GM18498 (cell line): ENCODE measurements at regions not wholly inside any gene's neighbourhood (a gene's known extent, or its start where the extent isn't known, plus 50 kb on each side); places are given as distances from the start of the nearest gene placed in this dataset.
A peak's percentile ranks its signal among the peaks of the same experiment; 100 is the strongest.
"Not testable (repeated sequence)": the region's sequence is repeated elsewhere in the genome, so short reads cannot be mapped to it uniquely, and the experiment has no call there.

ENCODE experiments used
- ATAC-seq: cut with Tn5 transposase; IDR thresholded peaks from one replicate; pipeline ENCODE4 v1.9.1; 2021; ENCODE audit warnings: mild to moderate bottlenecking, moderate library complexity; ENCODE audit not compliant: unreplicated experiment

DNA sequence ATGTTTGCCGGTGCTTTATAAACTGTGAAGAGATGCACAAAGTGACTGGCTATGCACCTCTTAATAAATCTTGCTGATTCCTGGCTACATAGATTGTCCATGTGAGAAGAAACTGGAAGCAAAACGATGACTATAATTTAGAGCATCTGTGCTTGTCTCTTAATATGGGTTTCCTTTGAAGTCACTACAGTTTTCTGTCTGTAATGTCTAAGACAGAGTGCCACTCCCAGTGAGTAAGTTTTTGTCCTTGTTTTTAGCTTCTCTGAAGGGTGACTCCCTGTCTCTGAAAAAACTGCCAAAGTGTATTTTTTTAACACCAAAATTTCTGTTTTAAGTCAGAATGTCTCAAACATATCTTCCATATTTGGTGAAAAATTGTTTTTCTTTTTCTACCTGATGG is 175.1 kb downstream of the FASLG start:
- ATAC-seq, result no peak

DNA sequence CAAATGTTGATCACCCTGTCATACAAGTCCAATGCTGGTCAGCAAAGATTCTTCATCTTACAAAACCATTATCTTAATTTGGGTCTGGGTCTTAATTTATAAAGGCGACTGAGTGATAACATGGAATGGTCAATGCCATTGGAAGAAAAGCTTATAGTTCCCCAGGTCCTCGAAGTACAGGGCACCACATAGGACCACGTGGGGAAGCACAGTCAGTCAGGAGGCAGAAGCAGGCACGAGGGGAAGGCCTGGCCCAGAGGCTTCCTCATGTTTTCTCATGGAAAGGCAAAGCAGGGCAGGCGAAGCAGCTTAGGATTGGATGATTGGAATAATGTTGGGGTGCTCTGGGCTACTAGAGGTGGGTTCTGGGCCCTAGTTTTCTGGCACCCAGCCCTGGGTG is 175.7 kb downstream of the FASLG start:
- no peak for ATAC-seq

DNA sequence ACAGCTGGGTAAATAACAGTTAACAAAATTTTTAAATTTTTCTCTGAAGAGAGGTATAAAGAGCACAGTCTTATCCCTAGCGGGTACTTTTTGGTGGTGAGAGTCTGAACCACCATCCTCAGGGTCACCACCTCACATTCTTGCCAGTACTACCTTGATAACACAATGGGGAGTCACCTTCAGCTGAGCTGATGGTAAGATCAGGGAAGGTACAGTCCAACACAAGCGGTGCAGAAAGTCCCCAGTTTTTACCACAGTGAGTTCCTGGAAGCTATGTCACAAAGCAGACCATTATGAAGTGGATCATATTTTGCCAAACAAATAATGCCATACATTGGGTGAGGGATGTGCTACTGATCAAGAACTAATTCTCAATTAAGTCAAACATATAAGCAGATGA is 176.9 kb downstream of the FASLG start:
- ATAC-seq, result no peak

DNA sequence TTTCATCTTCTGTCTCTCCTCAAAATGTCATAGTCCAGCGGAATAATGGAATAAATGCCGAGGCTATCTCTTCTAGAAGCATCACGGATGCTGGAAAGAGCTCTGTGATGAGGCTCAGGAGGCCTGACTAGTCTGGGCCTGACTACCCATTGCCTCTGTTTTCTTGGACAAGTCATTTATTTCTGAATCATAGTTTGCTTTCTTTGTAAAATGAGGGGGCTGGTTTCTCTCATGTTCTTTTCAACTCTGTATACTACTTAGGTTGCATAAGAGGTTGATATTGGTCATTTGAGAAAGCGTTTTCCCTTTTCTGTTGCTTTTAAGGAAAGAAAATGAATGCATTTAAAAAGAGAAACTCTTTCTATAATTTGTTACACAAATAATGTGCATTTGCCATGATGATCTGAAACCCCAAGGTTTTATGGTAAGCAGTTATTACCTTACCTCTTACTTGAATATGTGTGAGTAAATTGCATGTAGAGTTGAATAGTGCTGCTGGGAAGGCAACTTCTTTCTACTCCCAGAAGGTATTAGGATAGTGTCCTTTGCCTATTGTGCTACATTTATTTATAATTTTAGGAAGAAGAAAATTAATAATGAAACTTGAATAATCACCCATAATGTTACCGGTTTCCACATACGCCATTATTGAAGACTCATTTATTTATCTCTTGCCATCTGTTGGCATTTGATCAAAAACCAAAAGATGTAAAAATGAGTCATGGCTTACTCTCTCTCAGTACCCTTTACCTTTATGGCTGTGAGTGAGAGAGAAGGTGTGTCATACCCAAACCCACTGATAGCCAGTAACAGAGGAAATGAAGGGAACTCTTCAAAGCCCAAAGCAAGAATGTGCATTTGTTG is 179.1 kb downstream of the FASLG start:
- no peak for ATAC-seq

DNA sequence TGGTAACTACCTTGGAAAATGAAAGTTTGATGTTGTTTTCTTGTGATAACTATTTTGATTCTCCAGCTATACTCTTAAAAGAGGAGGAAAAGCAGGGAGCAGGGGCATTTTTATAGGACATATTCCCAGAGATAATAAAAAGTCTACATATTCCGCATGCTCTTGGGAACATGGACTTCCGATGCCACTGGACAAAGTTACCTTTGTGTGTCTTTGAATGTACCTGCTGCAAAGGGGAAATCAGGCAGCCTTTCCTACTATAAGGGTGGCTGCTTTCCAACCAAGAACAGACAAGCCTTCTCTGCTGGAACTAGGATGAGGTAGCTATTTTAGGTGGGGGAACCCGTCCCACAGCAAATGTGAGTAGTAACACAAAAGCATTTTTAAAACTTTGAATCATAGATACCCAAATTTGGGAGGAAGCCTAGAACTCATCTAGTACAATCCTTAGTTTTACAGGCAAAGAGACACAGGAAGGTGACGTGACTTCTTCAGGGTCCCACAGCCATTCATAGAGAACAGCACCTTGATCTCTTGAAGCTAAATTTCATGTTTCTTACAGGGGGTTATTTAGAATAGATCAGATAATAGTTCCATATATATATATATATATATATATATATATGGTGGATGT is 179.9 kb downstream of the FASLG start:
- no peak for ATAC-seq

DNA sequence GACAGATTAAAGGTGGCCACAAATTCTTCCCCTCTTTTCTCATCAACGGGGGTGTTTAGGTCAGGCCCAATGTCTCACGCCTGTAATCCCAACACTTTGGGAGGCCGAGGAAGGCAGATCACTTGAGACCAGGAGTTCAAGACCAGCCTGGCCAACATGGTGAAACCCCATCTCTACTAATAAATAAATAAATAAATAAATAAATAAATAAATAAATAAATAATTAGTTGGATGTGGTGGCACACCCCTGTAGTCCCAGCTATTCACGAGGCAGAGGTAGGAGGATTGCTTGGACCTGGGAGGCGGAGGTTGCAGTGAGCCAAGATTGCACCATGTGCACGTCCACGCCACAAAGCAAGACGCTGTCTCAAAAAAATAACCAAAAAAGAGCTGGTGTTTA is 180.7 kb downstream of the FASLG start:
- ATAC-seq, result not testable (repeated sequence)

DNA sequence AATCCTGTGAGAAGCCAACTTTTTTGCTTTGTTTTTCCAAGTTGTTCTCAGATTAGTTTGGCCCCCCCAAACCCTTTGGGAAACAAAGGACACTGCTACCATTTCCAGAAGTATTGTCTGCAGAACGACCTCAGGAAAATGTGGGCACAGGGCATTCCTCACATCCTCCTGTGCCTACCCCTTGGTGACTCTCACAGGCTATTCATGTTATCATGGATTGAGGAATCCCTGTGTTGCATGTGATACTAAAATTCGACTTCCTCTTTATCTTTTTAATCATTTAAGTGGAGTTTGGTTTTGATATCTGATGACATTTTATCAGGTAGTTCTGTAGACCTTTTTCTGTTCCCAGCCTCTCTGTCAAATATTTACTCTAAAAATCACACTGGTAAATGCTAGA is 184.5 kb downstream of the FASLG start:
- no peak for ATAC-seq

DNA sequence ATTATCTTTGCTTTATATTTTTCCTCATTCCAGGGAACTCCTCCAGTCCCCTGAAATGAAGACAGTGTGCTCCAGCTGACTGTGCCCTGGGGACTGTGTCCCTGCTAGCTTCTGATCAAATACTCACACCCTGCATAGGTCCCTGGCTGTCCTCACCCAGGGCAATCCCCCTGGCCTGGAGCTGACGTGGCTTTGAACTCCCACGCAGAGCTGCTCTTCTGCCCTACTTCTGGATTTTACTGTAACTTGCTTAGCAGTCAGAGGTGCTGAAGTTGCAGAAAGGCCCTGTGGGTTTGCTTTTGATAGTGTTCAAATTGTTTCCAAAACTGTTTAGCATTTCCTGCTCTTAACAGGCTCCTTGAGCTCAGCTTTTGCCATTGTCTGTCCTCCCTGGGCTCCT is 186.5 kb downstream of the FASLG start:
- ATAC-seq, result no peak

DNA sequence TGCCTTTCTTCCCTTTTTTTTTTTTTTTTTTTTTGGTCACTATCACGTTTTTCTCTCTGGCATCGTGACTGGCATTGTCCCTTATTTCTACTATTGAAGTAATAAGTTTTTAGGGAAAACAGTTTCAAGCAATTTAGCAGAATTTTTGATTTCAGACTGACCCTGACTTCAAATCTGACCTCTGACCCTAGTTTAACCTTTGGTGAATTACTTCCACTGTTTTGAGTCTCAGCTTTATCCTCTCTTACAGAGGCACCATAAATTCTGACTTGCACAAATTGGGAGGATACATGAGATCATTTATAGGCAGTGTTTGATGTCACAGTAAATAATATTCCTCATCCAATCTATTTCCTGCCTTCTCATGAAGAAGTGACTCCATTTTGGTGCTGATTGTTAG is 187.0 kb downstream of the FASLG start:
- ATAC-seq, result no peak

DNA sequence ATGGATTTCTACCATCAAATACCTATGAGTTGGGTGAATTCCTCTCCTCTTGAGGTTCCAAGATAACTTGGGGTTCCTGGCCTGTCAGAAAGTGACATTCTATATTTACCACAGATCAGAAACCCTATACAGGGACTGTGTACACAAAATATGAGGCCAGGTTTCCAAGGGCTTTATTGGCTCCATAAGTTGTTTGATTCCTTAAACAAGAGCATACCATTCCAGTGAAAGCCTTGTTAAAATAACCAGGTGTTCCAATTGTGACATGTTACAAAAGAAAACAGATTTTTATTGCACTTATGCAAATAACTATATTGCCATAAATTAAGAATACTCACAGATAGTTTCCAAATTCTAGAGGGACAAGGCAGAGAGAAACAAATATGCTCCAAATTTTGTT is 188.9 kb downstream of the FASLG start:
- not testable (repeated sequence) for ATAC-seq

DNA sequence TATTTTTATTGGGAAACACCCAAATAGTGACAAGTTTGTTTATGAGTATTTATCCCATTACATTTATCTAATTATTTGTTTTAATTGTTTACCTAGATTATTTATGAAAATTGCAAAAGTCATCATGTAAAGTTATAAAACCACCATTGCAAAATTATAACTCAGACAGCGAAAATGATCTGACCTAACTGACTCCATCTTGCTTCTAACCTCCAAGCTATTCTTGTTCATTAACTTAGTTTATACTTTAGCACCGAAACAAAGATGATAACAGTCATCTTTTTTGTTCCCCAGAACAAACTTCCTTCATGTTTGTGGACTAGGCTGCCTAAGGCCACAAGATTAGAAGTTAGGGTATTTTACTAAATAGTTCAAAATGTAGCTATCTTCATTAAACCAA is 190.8 kb downstream of the FASLG start:
- ATAC-seq, result no peak

DNA sequence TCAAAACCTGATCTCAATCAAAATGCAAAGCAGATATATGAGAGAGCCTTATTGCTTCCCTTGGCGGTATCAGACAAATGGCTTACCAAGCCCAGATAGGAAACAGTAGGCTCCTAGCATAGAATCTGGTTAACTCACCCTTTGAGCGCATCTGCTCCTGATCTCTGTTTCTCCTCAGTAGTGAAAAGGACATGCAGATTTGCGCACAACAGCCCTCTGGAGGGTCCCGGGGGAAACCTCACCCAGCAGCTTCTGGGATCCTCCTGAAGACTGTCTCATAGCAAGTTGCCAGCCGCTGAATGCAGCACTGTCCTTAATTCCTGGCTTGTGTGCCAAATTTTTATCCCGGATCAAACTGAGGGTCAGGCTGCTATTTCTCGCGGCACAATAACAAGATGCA is 192.2 kb downstream of the FASLG start:
- no peak for ATAC-seq

DNA sequence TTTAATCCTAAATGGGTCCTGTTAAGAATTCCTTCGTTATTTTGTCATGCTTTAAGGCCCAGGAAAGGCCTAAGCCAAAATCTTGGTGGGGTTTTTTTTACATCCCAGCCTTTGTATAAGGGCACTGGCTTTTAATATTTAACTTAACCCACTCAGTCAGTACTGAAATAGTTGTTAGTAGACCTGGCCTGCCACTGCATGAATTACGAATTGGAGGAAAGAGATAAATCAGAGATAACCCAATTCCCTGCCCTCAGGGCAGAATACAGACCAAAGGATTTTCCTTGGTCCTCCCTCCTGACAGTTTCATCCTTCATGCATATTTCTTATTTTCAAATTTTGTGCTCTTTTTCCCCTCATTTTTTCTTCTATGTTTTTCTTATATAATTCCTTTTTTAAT is 193.0 kb downstream of the FASLG start:
- ATAC-seq, result no peak

DNA sequence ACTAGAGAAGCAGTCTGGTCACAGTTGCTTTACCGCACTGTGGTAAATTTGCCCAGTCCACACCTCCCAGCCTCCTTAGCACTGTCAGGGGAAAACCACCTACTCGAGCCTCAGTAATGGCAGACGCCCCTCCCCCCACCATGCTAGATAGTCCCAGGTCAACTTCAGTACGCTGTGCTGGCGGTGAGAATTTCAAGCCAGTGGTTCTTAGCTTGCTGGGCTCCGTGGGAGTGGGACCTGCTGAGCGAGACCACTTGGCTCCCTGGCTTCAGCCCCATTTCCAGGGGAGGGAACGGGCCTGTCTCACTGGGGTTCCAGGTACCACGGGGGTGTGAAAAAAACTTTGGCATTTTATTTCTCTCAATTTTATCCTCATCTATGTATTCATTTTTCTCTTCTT is 194.8 kb downstream of the TNFSF18 start:
- ATAC-seq, result not testable (repeated sequence)

DNA sequence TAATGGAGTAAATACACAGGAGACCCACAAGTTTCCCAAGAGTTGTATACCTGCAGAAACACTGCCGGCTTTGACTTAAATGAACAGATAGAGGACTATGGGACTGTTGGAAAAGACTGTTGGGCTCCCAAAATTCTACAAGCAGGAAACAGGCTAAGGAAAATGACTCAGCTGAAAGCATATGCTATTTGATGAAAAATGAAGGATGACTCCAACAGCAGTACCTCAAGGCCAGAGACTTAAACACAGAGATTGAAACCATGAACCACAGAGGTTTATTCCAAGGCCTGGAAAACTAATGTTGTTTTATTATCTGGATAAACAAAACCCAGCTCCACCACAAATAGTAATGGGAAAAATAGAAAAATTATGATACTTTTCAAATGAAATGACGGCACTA is 187.7 kb downstream of the TNFSF18 start:
- ATAC-seq, result no peak

DNA sequence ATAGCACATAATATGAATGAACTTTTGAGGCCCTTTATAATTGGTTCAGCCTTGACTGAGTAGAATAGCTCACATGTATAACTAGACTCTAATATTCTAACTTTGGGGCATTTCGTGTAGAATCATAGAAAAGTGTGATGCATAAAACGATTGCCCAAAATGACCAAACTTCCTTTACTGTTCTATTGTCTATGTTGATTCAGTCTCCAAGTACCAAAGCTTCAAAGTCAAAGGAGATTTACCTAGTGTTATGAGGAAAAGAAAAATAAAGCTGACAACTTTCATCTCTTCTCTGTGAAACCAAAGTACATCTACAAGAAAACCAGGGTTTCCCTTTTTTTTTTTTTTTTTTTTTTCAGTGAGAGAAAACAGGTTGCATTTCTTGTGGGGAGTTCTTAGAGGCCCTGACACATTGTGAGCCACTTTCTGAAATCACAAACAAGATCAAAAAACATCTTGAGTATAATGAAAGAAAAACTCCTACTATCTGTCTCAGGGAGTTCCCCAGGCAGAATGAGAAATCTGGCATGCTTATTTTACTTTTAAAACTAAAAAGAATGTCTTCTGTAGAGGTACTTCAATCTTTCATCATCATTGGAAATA is 183.4 kb downstream of the TNFSF18 start:
- no peak for ATAC-seq

DNA sequence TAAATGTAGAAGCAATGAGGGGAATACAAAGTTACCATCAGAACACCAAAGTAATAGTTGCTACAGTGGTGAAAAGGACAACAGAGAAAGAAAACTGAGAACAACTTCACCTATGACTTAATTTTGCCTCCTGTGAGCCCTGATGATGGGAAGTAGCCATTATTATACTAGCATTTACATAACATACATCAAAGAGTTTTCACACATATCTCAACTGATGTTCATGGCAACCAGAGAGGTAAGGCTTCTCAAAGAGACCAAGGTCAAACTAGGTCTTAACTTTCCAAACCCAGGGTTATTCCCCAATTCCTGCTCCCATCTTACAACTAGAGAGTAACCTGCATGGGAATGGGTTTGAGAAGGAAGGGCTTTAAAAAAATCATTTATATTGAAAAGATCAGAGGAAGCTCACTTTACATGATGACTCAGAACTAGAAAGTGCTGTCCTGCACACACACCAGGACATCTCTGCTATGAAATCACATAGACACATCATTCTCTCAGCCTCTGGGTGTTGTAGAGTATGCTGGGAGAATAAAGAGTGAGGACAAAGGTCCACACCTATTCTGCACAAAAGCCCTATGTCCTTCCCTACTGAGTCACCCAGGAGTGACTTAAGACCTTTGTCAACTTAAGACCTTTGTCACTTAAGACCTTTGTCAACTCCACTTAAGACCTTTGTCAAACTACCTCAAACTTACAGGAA is 179.7 kb downstream of the TNFSF18 start:
- peak; percentile 58 for ATAC-seq

DNA sequence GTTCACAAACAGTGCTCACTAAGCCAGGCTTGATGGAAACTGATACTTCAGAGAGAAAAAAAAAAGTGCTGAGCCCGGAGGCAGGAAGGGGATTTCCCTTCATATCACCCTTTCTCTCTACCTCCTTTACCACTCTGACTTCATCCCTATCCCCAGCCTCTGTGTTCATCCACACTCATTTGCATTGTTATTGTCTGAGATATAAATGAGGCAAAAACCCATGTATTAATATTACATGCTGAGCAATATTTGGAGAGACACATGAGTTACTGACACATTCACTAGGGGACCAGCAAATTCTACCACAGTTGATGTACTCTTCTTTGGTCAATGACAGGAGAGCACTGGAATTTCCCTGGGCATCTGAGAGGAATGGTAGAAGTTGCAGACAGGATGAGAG is 175.8 kb downstream of the TNFSF18 start:
- peak; percentile 59 for ATAC-seq

DNA sequence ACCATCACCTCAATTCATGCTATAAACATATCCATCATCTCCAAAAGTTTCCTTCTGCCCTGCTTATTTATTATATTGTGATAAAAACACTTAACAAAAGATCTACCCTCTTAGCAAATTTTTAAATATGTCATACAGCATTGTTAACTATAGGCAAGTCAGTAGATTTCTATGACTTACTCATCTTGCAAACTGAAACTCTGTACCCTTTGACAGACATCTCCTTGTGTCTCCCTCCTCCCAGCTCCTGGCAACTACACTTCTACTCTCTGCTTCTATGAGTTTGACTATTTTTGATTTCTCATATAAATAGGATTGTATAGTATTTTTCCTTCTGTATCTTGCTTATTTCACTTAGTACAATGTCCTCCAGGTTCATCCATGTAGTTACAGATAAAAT is 174.8 kb downstream of the TNFSF18 start:
- no peak for ATAC-seq

DNA sequence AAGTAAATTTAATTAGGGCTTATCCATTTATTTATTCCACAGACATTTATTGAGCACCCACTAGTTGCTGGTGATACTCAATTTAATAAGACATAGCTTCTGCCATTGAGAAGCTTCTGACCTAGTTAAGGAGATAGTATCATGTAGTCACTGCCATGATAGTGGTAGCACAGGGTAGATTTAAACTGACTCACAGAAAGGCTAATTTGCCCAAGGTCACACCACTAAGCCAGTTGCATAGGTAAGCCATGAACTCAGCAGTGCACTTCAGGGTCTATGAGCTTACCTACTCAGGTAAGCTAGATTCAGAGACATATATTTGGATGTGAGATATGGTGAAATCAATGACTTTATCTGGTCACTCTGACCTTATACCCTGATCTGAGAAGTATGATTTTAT is 168.4 kb downstream of the TNFSF18 start:
- no peak for ATAC-seq

DNA sequence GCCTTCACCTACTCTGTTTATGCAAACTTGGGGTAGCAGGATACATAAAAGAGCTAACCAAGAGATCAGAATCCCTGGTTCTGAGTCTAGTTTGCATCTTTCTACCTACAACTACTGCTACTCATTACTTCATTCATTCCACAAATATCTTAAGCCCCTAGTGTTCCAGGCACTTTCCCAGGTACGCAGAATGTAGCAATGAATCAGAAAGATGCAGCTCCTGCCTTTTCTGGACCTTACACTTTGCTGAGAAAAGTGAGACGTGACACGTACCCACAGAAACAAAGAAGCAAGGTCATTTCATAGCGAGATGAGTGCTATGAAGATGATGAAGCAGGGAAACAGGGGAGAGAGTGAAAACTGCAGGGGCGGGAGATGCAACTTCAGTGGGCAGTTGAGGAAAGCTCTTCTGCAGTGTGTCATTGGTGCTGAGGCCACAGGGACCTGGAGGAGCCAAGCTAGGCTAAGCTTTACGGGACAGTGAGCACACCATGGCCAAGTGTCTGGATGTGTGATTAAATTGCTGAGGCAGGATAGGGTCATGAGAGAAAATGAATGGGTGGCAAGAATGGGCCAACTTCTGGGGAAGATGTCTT is 167.9 kb downstream of the TNFSF18 start:
- ATAC-seq, result no peak
